Gastrocnemius medialis (tissue), 4 donors: ENCODE measurements at regions not wholly inside any gene's neighbourhood (a gene's known extent, or its start where the extent isn't known, plus 50 kb on each side); places are given as distances from the start of the nearest gene placed in this dataset.

Experiments used
- ATAC-seq, 2 donors: fragments of 150-250 bp; one replicate each; pipeline ENCODE4 v1.9.1; 2016
- DNase-seq, 2 donors: peaks; one replicate each; pipeline ENCODE4 v3.0.0-alpha.2; 2019
- H3K27ac ChIP-seq, 4 donors: fragments of 200-600 bp; sonication (generic); 1 replicate in 1 of 4; 2 replicates in 3 of 4; pipeline ENCODE4 v1.5.1; 2016 to 2018; ENCODE audit warnings: mild to moderate bottlenecking in 2 of 4, moderate library complexity in 1 of 4
- H3K27me3 ChIP-seq, 3 donors: fragments of 200-600 bp; sonication (generic) in 2 of 3; 1 replicate in 1 of 3; 2 replicates in 2 of 3; pipeline versions ENCODE4 v1.5.1 to v1.6.0; 2016 to 2019; ENCODE audit warnings: mild to moderate bottlenecking in 1 of 3, moderate library complexity in 1 of 3
- H3K36me3 ChIP-seq, 2 donors: fragments of 200-600 bp; sonication (generic) in 1 of 2; one replicate each; pipeline ENCODE4 v1.5.1; 2017 to 2018
- H3K4me1 ChIP-seq, 2 donors: fragments of 200-600 bp; sonication (generic) in 1 of 2; one replicate each; pipeline ENCODE4 v1.5.1; 2016 to 2017; ENCODE audit warnings: mild to moderate bottlenecking in 2 of 2
- H3K4me3 ChIP-seq, 4 donors: fragments of 200-600 bp; sonication (generic) in 3 of 4; 1 replicate in 1 of 4; 2 replicates in 3 of 4; pipeline ENCODE4 v1.5.1; 2016 to 2019; ENCODE audit warnings: mild to moderate bottlenecking in 2 of 4
- H3K9me3 ChIP-seq, 3 donors: fragments of 200-600 bp; sonication (generic) in 2 of 3; 1 replicate in 1 of 3; 2 replicates in 2 of 3; pipeline ENCODE4 v1.5.1; 2016 to 2019
- CTCF ChIP-seq, 5 experiments: fragments of 450-650 bp in 3 of 5; fragments of 200-600 bp in 2 of 5; sonication (generic) in 2 of 5; IDR thresholded peaks in 4 of 5; conservative IDR thresholded peaks in 1 of 5; 1 replicate in 4 of 5; 2 replicates in 1 of 5; pipeline ENCODE4 v1.5.1; 2016 to 2019; ENCODE audit warnings: antibody characterized with exemption in 5 of 5, mild to moderate bottlenecking in 3 of 5, moderate library complexity in 3 of 5
- POLR2A ChIP-seq, 2 donors: fragments of 450-650 bp; IDR thresholded peaks; one replicate each; pipeline ENCODE4 v1.6.1; 2017; ENCODE audit warnings: antibody characterized with exemption in 2 of 2, mild to moderate bottlenecking in 2 of 2, moderate library complexity in 2 of 2
- in situ Hi-C, 4 donors: fragments of 200-750 bp; cut with MboI; loops; one replicate each; pipeline versions ENCODE4 v1.15.0 to v1.8.0; 2017; ENCODE audit warnings: low sequenced_read_pairs in 4 of 4
- intact Hi-C: fragments of 100-400 bp; cut with DNase I; formaldehyde crosslinking; loops from one replicate; pipeline ENCODE4 v1.15.1; 2023; ENCODE audit warnings: low total_unique reads

DNA sequence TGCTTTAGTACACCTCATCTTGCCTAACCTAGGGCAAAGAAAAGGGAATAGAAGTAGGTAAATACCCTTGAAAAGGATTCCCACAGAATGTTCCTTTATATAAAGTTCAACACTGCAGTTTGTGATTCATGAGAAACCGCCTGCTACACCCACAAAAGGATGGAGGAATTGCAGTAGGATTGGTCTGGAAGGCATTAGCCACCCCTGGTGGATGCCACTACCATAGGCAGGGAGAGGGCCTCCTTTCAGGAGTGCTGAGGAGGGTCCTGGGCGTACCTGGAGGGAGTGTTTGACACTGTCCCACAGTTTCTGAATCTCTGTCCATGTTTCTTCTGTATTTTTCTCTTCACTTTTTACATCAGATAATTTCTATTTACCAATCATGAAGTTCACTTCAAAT, 221.8 kb upstream of the TMEM72 start:
- no peak overlapping the region for H3K27ac ChIP-seq
- no peaks in the 10 kb centered on the region for H3K27me3 ChIP-seq
- H3K36me3 ChIP-seq = no peaks in the 10 kb centered on the region
- H3K4me3 ChIP-seq = no peak overlapping the region
- DNase-seq = no peak
- no peak for ATAC-seq
- no peaks in the 10 kb centered on the region for H3K4me1 ChIP-seq
- intact Hi-C loops = no loop called here
- in situ Hi-C loops = no loop called here
- no peaks in the 10 kb centered on the region for H3K9me3 ChIP-seq
- no peak for TF ChIP-seq CTCF (IDR thresholded peaks at IDR 0.05 in 4 of 5, conservative IDR thresholded peaks at IDR 0.05 in 1 of 5)
- TF ChIP-seq POLR2A (IDR thresholded peaks at IDR 0.05) = no peak

DNA sequence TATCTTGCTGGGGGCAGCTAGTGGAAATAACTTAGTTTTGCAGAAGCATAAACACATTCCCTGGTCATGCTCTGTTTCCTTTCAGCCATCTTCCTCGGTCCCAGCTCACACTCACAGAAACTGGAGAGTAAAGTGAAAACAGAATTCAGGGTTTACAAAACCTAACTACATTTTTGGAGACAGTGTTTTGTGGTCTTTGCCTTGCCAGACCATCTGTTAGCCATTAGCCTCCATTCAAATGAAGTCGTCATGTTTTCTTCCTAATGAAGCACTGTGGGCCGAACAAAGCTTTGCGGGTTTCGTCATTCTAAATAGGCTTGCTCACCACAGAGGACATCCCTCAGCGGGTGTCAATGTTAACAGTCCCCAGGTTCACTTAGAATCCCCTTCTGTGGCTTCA, 214.6 kb upstream of the TMEM72 start:
- in situ Hi-C loops = no loop called here
- peak overlapping the region in 2 of 4 donors; percentile 10 to 25 for H3K27ac ChIP-seq
- intact Hi-C loops = no loop called here
- TF ChIP-seq CTCF (IDR thresholded peaks at IDR 0.05 in 4 of 5, conservative IDR thresholded peaks at IDR 0.05 in 1 of 5) (no peak), POLR2A (IDR thresholded peaks at IDR 0.05) (no peak)
- ATAC-seq (no peak), DNase-seq (no peak)
- no peaks in the 10 kb centered on the region for H3K27me3 ChIP-seq
- no peaks in the 10 kb centered on the region for H3K36me3 ChIP-seq
- no peaks in the 10 kb centered on the region for H3K4me1 ChIP-seq
- no peak overlapping the region for H3K4me3 ChIP-seq
- H3K9me3 ChIP-seq = peaks cover 0 to 1% (median 0%) of the 10 kb centered on the region in 3 donors

- no peaks in the 10 kb centered on the region for H3K27me3 ChIP-seq
- TF ChIP-seq POLR2A (IDR thresholded peaks at IDR 0.05) = no peak
- TF ChIP-seq CTCF (IDR thresholded peaks at IDR 0.05 in 4 of 5, conservative IDR thresholded peaks at IDR 0.05 in 1 of 5) = no peak
- no peak for DNase-seq
- H3K4me1 ChIP-seq = no peaks in the 10 kb centered on the region
- H3K9me3 ChIP-seq = peaks cover 0 to 8% (median 0%) of the 10 kb centered on the region in 3 donors
- in situ Hi-C loops = no loop called here
- no peak overlapping the region for H3K4me3 ChIP-seq
- no peaks in the 10 kb centered on the region for H3K36me3 ChIP-seq
- no peak for ATAC-seq
- intact Hi-C loops = no loop called here
- no peak overlapping the region for H3K27ac ChIP-seq
Measured at GRCh38 chr10:44697116-44697515, 214.0 kb upstream of the TMEM72 start.

DNA sequence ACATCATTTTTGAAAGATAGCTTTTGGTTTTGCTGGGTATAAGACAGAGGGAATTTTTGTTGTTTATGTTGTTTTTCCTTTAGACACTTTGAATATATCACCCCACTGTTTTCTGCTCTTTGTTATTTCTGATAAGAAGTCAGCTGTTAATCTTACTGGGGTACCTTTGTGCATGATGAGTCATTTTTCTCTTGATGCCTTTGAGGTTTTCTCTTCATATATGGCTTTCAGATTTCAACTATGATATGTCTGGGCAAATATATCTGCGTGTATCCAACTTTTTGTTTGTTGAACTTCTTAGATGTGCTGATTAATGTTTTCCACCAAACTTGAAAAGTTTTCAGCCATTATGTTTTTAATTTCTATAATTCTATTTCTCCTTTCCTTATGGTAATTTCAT, 208.6 kb upstream of the TMEM72 start:
- H3K4me1 ChIP-seq = no peaks in the 10 kb centered on the region
- H3K27me3 ChIP-seq = no peaks in the 10 kb centered on the region
- H3K27ac ChIP-seq = no peak overlapping the region
- peaks cover 0 to 9% (median 0%) of the 10 kb centered on the region in 3 donors for H3K9me3 ChIP-seq
- in situ Hi-C loops = no loop called here
- DNase-seq = no peak
- no peak for ATAC-seq
- H3K36me3 ChIP-seq = no peaks in the 10 kb centered on the region
- no peak overlapping the region for H3K4me3 ChIP-seq
- TF ChIP-seq CTCF (IDR thresholded peaks at IDR 0.05 in 4 of 5, conservative IDR thresholded peaks at IDR 0.05 in 1 of 5) = no peak
- TF ChIP-seq POLR2A (IDR thresholded peaks at IDR 0.05) = no peak
- intact Hi-C loops = no loop called here
